Spleen (tissue), 11 donors: ENCODE measurements at regions not wholly inside any gene's neighbourhood (a gene's known extent, or its start where the extent isn't known, plus 50 kb on each side); places are given as distances from the start of the nearest gene placed in this dataset.
"Not testable (repeated sequence)": the region's sequence is repeated elsewhere in the genome, so short reads cannot be mapped to it uniquely, and the experiment has no call there.

Experiments
- DNase-seq: peaks from one replicate; pipeline ENCODE4 v3.0.0-alpha.2; 2020
- H3K27ac ChIP-seq, 8 donors: fragments of 200-600 bp; sonication (generic) in 7 of 8; 1 replicate in 4 of 8; 2 replicates in 4 of 8; pipeline versions ENCODE4 v1.5.0 to v1.8.0; 2016 to 2021; ENCODE audit warnings: inconsistent platforms in 4 of 8, mild to moderate bottlenecking in 4 of 8, moderate library complexity in 1 of 8
- H3K27me3 ChIP-seq, 7 donors: fragments of 200-600 bp; sonication (generic) in 6 of 7; replicated peaks in 1 of 7; 1 replicate in 4 of 7; 2 replicates in 3 of 7; pipeline versions ENCODE4 v1.5.0 to v1.8.0; 2016 to 2021; ENCODE audit warnings: inconsistent platforms in 3 of 7, mild to moderate bottlenecking in 1 of 7
- H3K36me3 ChIP-seq, 6 donors: fragments of 200-600 bp; sonication (generic) in 5 of 6; 1 replicate in 4 of 6; 2 replicates in 2 of 6; pipeline versions ENCODE4 v1.5.0 to v1.8.0; 2016 to 2021; ENCODE audit warnings: inconsistent platforms in 2 of 6
- H3K4me1 ChIP-seq, 6 donors: fragments of 200-600 bp; sonication (generic) in 5 of 6; 1 replicate in 3 of 6; 2 replicates in 3 of 6; pipeline versions ENCODE4 v1.5.0 to v1.8.0; 2016 to 2021; ENCODE audit warnings: inconsistent platforms in 3 of 6
- H3K4me3 ChIP-seq, 8 donors: fragments of 200-600 bp; sonication (generic) in 7 of 8; 1 replicate in 4 of 8; 2 replicates in 4 of 8; pipeline versions ENCODE4 v1.5.0 to v1.8.0; 2016 to 2021; ENCODE audit warnings: inconsistent platforms in 4 of 8, mild to moderate bottlenecking in 4 of 8, moderate library complexity in 2 of 8
- H3K9me3 ChIP-seq, 8 donors: fragments of 200-600 bp; sonication (generic) in 7 of 8; 1 replicate in 4 of 8; 2 replicates in 4 of 8; pipeline versions ENCODE4 v1.5.0 to v1.8.0; 2016 to 2021; ENCODE audit warnings: inconsistent platforms in 4 of 8
- POLR2A ChIP-seq, 3 donors: fragments of 450-650 bp; IDR thresholded peaks; one replicate each; pipeline ENCODE4 v1.5.1; 2017; ENCODE audit warnings: antibody characterized with exemption in 3 of 3, mild to moderate bottlenecking in 1 of 3
- POLR2AphosphoS5 ChIP-seq, 3 donors: sonication (generic); formaldehyde crosslinking; IDR thresholded peaks; one replicate each; pipeline ENCODE4 v1.5.1; 2017; ENCODE audit warnings: antibody characterized with exemption in 3 of 3
- WGBS, 5 donors: extraction: QIAGEN DNeasy Blood & Tissue Kit in 3 of 5; methylation state at CpG; one replicate each; pipeline versions ENCODE4 v1.1.5 to v1.1.7; 2013 to 2018; 5-methylcytosine and 5-hydroxymethylcytosine counted together
- intact Hi-C: fragments of 100-400 bp; cut with DNase I; formaldehyde crosslinking; loops from one replicate; pipeline ENCODE4 v1.15.0; 2023; ENCODE audit warnings: low total_unique reads
- TF ChIP-seq, protein P1 (sequence below), 11 experiments: fragments of 200-600 bp in 7 of 11; fragments of 450-650 bp in 4 of 11; sonication (generic) in 4 of 11; IDR thresholded peaks in 8 of 11; conservative IDR thresholded peaks in 3 of 11; 1 replicate in 7 of 11; 2 replicates in 4 of 11; pipeline versions ENCODE4 v1.4.0 to v1.8.0; 2016 to 2021; ENCODE audit warnings: antibody characterized with exemption in 11 of 11, inconsistent platforms in 4 of 11, mild to moderate bottlenecking in 1 of 11
- donor health status: healthy with polysubstance abuse.
- donor health status: DM: no; HTN: no; CAD: no; lungs with moderate emphysema.
- donor health status: DM: no; HTN: no; CAD: no.
- donor health status: Bipolar disorder and iron deficiency.
- donor health status: healthy.
- donor health status: DM: no; HTN: no; CAD: no.
- donor health status: DM: yes; HTN: yes; CAD: no.

GRCh38 chr18:28735731-28736130 is 558.8 kb upstream of the CDH2 start:
- Histone ChIP-seq H3K36me3 (no peaks in the 10 kb centered on the region), H3K9me3 (peaks cover 0 to 8% (median 0%) of the 10 kb centered on the region in 8 donors), H3K4me3 (no peak overlapping the region), H3K4me1 (peaks cover 0 to 6% (median 0%) of the 10 kb centered on the region in 6 donors), H3K27ac (peak overlapping the region in 3 of 8 donors; percentile 25 to 42 (median 41)), H3K27me3 (no peaks in the 10 kb centered on the region)
- TF ChIP-seq, protein P1, sequence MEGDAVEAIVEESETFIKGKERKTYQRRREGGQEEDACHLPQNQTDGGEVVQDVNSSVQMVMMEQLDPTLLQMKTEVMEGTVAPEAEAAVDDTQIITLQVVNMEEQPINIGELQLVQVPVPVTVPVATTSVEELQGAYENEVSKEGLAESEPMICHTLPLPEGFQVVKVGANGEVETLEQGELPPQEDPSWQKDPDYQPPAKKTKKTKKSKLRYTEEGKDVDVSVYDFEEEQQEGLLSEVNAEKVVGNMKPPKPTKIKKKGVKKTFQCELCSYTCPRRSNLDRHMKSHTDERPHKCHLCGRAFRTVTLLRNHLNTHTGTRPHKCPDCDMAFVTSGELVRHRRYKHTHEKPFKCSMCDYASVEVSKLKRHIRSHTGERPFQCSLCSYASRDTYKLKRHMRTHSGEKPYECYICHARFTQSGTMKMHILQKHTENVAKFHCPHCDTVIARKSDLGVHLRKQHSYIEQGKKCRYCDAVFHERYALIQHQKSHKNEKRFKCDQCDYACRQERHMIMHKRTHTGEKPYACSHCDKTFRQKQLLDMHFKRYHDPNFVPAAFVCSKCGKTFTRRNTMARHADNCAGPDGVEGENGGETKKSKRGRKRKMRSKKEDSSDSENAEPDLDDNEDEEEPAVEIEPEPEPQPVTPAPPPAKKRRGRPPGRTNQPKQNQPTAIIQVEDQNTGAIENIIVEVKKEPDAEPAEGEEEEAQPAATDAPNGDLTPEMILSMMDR (IDR thresholded peaks at IDR 0.05 in 8 of 11, conservative IDR thresholded peaks at IDR 0.05 in 3 of 11): no peak
- TF ChIP-seq POLR2A (IDR thresholded peaks at IDR 0.05): no peak
- no peak for TF ChIP-seq POLR2AphosphoS5 (IDR thresholded peaks at IDR 0.05)
- intact Hi-C loops: no loop called here
- WGBS, 5 donors: 46 to 73% (median 62%) methylated on average over 2 of the region's 2 CpGs
- no peak for DNase-seq

DNA sequence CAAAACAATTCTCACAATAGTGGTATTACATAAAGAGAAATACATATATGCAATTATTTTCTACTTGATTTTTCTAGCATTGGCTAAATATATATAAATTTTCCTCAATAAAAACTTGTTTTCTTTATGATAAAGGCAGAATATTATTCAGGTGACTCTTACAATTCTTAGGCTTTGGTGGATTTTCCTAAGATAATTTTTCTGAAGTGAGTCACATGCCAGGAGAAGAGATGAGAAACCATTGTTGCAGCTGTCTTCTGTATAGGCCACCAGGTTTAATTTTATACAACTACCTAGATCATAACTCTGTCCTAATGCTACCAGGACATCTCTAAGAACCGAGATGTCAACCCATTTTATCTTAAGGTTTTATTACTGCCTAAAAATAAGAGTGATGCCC is 552.4 kb upstream of the CDH2 start:
- no peak overlapping the region for H3K4me3 ChIP-seq
- H3K4me1 ChIP-seq: no peaks in the 10 kb centered on the region
- WGBS, 5 donors: 77 to 93% (median 84%) methylated on average over 1 of the region's 1 CpG
- H3K27ac ChIP-seq: no peak overlapping the region
- TF ChIP-seq POLR2AphosphoS5 (IDR thresholded peaks at IDR 0.05): no peak
- no peak for TF ChIP-seq POLR2A (IDR thresholded peaks at IDR 0.05)
- TF ChIP-seq, protein P1 (IDR thresholded peaks at IDR 0.05 in 8 of 11, conservative IDR thresholded peaks at IDR 0.05 in 3 of 11): no peak
- peaks cover 0 to 12% (median 0%) of the 10 kb centered on the region in 8 donors for H3K9me3 ChIP-seq
- intact Hi-C loops: no loop called here
- H3K36me3 ChIP-seq: no peaks in the 10 kb centered on the region
- no peak for DNase-seq
- H3K27me3 ChIP-seq: no peaks in the 10 kb centered on the region

DNA sequence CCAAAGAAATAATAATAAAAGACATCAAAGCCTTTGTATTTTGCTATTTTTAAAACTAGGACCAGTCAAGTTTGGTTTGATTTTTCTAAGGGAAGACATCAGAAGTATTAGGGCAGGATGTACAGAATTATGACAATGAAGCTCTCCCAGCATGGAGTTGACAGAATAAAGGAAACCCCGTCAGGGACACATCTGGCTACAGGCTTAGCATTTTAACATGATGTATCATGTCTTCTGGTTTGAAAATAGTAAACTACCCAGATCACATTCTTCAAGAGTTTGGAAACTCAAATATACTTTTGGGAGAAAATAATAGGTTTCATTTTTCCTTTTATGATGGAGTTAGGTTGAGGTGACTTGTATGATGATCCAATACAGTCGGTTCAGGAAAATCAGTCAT is 552.0 kb upstream of the CDH2 start:
- TF ChIP-seq, protein P1 (IDR thresholded peaks at IDR 0.05 in 8 of 11, conservative IDR thresholded peaks at IDR 0.05 in 3 of 11): no peak
- TF ChIP-seq POLR2A (IDR thresholded peaks at IDR 0.05): no peak
- TF ChIP-seq POLR2AphosphoS5 (IDR thresholded peaks at IDR 0.05): no peak
- peaks cover 0 to 12% (median 0%) of the 10 kb centered on the region in 8 donors for H3K9me3 ChIP-seq
- intact Hi-C loops: no loop called here
- no peaks in the 10 kb centered on the region for H3K36me3 ChIP-seq
- DNase-seq: no peak
- H3K27ac ChIP-seq: no peak overlapping the region
- 31 to 72% (median 59%) methylated on average over 2 of the region's 2 CpGs for WGBS, 5 donors
- H3K4me1 ChIP-seq: no peaks in the 10 kb centered on the region
- no peak overlapping the region for H3K4me3 ChIP-seq
- no peaks in the 10 kb centered on the region for H3K27me3 ChIP-seq

DNA sequence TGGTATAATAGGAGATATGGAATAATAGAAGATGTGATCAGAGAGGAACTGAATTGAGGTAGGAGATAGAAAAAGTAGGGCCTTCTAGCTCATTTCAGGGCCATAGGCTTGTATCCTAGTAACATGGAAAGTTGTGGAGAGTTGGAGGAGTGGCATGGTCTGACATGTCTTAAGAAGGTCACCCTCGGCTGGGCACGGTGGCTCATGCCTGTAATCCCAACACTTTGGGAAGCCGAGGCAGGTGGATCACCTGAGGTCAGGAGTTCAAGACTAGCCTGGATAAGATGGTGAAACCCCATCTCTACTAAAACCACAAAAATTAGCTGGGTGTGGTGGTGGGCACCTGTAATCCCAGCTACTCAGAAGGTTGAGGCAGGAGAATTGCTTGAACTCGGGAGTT is 550.3 kb upstream of the CDH2 start:
- intact Hi-C loops, H3K27me3 ChIP-seq, H3K4me3 ChIP-seq, DNase-seq, H3K27ac ChIP-seq, H3K36me3 ChIP-seq, H3K4me1 ChIP-seq: not testable (repeated sequence)
- peaks cover 0 to 14% (median 0%) of the 10 kb centered on the region in 8 donors for H3K9me3 ChIP-seq
- 85 to 95% (median 88%) methylated on average over 4 of the region's 4 CpGs for WGBS, 5 donors

GRCh38 chr18:28725876-28726275 is 548.9 kb upstream of the CDH2 start:
- Histone ChIP-seq H3K36me3 (no peaks in the 10 kb centered on the region), H3K9me3 (peaks cover 0 to 18% (median 1%) of the 10 kb centered on the region in 8 donors), H3K4me3 (no peak overlapping the region), H3K4me1 (no peaks in the 10 kb centered on the region), H3K27ac (no peak overlapping the region), H3K27me3 (no peaks in the 10 kb centered on the region)
- intact Hi-C loops: no loop called here
- DNase-seq: no peak
- 80 to 86% (median 84%) methylated on average over 2 of the region's 2 CpGs for WGBS, 5 donors
- TF ChIP-seq POLR2A (IDR thresholded peaks at IDR 0.05) (no peak), POLR2AphosphoS5 (IDR thresholded peaks at IDR 0.05) (no peak)
- TF ChIP-seq, protein P1 (IDR thresholded peaks at IDR 0.05 in 8 of 11, conservative IDR thresholded peaks at IDR 0.05 in 3 of 11): no peak
